Activated T-helper 2 cell treated with anti-CD3 and anti-CD28 coated beads, Interferon-gamma antibody, Interleukin-2, Interleukin-4, amounts not matched to agents 10 μg/mL and 5 μg/mL and 100 μg/mL, durations not matched to agents 14 hours and 24 hours and 36 hours (primary cell): ENCODE measurements at regions not wholly inside any gene's neighbourhood (a gene's known extent, or its start where the extent isn't known, plus 50 kb on each side); places are given as distances from the start of the nearest gene placed in this dataset.
"Not testable (repeated sequence)": the region's sequence is repeated elsewhere in the genome, so short reads cannot be mapped to it uniquely, and the experiment has no call there.

Experiments used
- DNase-seq: peaks from one replicate; pipeline ENCODE4 v3.0.0; 2021; ENCODE audit warnings: low spot score
- H3K27ac Mint-ChIP-seq: one replicate; pipeline ENCODE4 v1.8.0; 2021; ENCODE audit warnings: mixed read lengths
- H3K27me3 Mint-ChIP-seq: one replicate; pipeline ENCODE4 v1.8.0; 2021; ENCODE audit warnings: low read depth, mixed read lengths
- H3K36me3 Mint-ChIP-seq: one replicate; pipeline ENCODE4 v1.8.0; 2021; ENCODE audit warnings: low read depth, mixed read lengths
- H3K4me1 Mint-ChIP-seq: one replicate; pipeline ENCODE4 v1.8.0; 2021; ENCODE audit warnings: low read depth, mixed read lengths
- H3K4me3 Mint-ChIP-seq: one replicate; pipeline ENCODE4 v1.8.0; 2021; ENCODE audit warnings: low read depth, mild to moderate bottlenecking, moderate library complexity, mixed read lengths
- H3K9me3 Mint-ChIP-seq: one replicate; pipeline ENCODE4 v1.8.0; 2021; ENCODE audit warnings: mixed read lengths
- intact Hi-C: fragments of 100-400 bp; cut with micrococcal nuclease; formaldehyde crosslinking; loops from one replicate; pipeline ENCODE4 v1.15.1; 2023

DNA sequence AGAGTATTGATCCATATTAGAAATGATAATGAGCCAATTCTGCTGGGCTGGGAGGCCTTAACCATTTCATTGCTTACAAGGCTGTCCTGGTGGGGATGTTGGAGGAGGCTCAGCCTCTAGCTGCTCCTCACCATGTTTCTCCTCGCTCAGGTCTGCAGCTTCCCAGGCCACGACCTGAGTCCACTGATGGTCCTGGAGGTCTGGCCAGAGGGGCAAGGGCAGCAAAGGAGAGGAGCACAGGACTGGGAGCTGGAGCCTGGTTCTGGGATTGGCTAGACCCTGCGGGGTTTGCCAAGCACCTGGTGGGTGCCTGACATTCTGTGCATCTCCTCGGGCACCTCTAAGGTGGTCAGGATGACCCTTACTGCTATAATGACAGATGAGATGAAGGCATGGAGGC lies 92.6 kb downstream of the KIF26A start:
- Mint-ChIP-seq H3K36me3 (no peaks in the 10 kb centered on the region), H3K4me3 (no peak overlapping the region), H3K4me1 (peaks cover 8% of the 10 kb centered on the region), H3K27me3 (no peaks in the 10 kb centered on the region), H3K9me3 (peaks cover 23% of the 10 kb centered on the region), H3K27ac (no peak overlapping the region)
- intact Hi-C loops, result no loop called here
- DNase-seq, result no peak

DNA sequence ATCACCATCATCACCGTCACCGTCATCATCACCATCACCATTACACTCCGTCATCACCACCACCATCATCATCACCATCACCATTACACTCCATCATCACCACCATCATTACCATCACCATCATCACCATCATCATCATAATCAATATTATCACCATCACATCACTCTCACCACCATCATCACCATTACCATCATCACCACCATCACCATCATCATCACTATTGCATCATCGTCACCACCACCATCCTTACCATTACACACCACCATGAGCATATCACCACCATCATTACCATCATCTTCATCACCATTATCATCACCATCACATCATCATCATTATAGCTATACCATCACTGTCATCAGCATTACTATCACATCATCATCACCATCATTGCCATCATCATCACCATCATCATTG lies 93.7 kb downstream of the KIF26A start:
- H3K4me3 Mint-ChIP-seq, result no peak overlapping the region
- peaks cover 6% of the 10 kb centered on the region for H3K4me1 Mint-ChIP-seq
- peaks cover 31% of the 10 kb centered on the region for H3K9me3 Mint-ChIP-seq
- no peak for DNase-seq
- no peaks in the 10 kb centered on the region for H3K27me3 Mint-ChIP-seq
- intact Hi-C loops, result no loop called here
- H3K27ac Mint-ChIP-seq, result no peak overlapping the region
- H3K36me3 Mint-ChIP-seq, result no peaks in the 10 kb centered on the region

- H3K4me1 Mint-ChIP-seq, intact Hi-C loops, H3K27ac Mint-ChIP-seq, H3K36me3 Mint-ChIP-seq, H3K27me3 Mint-ChIP-seq, DNase-seq, H3K4me3 Mint-ChIP-seq: not testable (repeated sequence)
- peaks cover 31% of the 10 kb centered on the region for H3K9me3 Mint-ChIP-seq
Observed at GRCh38 chr14:104234007-104234786, 95.8 kb downstream of the KIF26A start.

DNA sequence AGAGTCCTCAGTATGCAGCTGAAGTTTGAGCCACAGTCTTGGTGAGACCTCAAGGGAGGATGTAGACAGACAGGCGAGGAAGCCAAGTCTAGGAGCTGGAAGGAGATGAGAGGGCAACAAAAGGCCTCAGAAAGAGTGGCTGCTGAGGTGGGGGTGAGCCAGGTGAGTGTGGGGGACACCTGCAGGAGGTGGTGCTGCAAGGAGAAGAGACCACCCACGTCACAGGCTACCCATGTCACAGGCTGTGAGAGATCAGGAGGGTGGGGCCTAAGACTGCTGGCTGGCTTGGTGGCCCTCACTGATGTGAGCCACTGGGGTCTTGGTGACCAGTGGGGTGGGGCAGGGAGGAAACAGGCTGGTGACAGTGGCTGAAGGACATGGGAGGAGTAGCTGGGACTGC lies 97.3 kb downstream of the KIF26A start:
- intact Hi-C loops, result no loop called here
- H3K27me3 Mint-ChIP-seq, result no peaks in the 10 kb centered on the region
- peaks cover 31% of the 10 kb centered on the region for H3K9me3 Mint-ChIP-seq
- H3K27ac Mint-ChIP-seq, result no peak overlapping the region
- peaks cover 3% of the 10 kb centered on the region for H3K36me3 Mint-ChIP-seq
- no peak overlapping the region for H3K4me3 Mint-ChIP-seq
- DNase-seq, result no peak
- no peaks in the 10 kb centered on the region for H3K4me1 Mint-ChIP-seq

DNA sequence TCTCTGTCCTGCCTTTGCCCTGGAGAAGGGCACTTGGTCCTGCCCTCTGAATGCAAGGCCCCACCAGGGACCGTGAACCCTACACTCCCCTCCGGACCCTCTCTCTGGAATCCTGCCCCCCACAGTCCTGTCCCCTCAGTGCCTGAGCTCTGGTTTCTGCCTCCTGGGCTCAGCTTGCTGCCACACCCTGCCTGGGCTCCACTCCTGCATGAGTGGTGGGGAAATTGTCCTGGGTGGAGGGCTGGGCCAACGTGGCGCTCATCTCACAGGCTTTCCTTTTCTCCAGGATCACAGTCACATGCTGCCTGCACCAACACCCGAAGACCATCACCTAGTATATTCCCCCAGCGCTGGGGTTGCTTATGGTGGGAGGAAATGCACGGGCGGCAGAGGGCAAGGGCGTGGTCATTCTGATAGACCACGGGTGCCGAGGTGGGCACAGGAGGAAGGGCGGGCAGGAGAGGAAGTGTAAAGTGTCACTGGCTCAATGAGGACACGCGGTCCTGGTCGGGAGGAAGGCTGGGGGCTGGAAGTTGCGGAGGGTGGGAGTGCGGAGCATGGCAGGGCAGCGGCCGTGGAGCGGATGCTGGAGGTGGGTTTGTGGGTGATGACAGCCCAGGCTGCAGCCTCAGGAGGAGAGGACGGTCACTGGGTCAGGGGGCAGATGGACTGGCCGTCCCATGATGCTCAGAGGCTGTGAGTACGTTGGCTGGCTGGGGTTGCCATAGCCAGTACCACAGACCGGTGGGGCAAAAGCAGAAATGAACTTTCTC lies 99.5 kb downstream of the KIF26A start:
- Mint-ChIP-seq H3K4me1 (no peaks in the 10 kb centered on the region), H3K27me3 (no peaks in the 10 kb centered on the region), H3K27ac (no peak overlapping the region), H3K36me3 (peaks cover 3% of the 10 kb centered on the region), H3K4me3 (no peak overlapping the region), H3K9me3 (peaks cover 31% of the 10 kb centered on the region)
- intact Hi-C loops, result no loop called here
- no peak for DNase-seq

DNA sequence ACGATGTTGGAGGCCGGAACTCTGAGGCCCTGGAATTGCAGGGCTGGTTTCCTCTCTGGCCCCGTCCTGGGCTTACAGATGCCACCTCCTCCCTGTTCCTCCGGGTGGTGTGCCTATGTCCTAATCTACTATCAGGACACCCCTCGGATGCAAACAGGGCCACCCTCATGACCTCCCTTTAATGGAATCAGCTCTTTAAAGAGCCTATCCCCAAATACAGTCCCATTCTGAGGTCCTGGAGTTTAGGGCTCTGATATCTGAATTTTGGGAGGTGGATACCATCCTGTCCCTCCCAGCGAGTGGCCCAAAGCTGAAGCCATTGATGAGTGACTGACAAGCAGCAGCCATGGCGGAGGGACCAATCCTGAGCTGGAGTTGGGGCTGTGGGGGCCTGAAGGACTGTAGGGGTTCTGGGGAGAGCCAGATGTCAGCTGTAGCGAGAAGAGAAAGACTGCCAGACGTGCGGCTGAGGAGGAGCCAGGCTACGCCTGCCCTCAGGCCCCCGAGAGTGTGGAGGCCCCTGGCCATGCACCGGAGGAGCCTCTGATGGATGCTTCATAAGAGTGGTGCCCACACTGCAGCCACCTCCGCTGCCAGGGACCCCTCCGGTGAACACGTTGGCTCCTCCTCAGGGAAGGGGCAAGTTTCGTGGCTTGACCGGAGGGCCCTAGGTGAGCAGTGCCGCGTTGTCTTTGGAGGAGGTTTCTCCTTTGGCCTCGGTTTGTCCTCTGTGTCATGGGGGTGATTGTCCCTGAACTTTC lies 100.2 kb downstream of the KIF26A start:
- Mint-ChIP-seq H3K4me1 (no peaks in the 10 kb centered on the region), H3K27me3 (no peaks in the 10 kb centered on the region), H3K4me3 (no peak overlapping the region), H3K9me3 (peaks cover 27% of the 10 kb centered on the region), H3K27ac (no peak overlapping the region), H3K36me3 (peaks cover 3% of the 10 kb centered on the region)
- no peak for DNase-seq
- intact Hi-C loops, result no loop called here

GRCh38 chr14:104239185-104239775 lies 100.9 kb downstream of the KIF26A start:
- H3K9me3 Mint-ChIP-seq, result peaks cover 22% of the 10 kb centered on the region
- H3K4me3 Mint-ChIP-seq, result no peak overlapping the region
- no peak for DNase-seq
- no peaks in the 10 kb centered on the region for H3K27me3 Mint-ChIP-seq
- H3K36me3 Mint-ChIP-seq, result peaks cover 3% of the 10 kb centered on the region
- intact Hi-C loops, result no loop called here
- no peak overlapping the region for H3K27ac Mint-ChIP-seq
- no peaks in the 10 kb centered on the region for H3K4me1 Mint-ChIP-seq

- H3K36me3 Mint-ChIP-seq, result peaks cover 3% of the 10 kb centered on the region
- intact Hi-C loops, result no loop called here
- no peak overlapping the region for H3K27ac Mint-ChIP-seq
- no peak for DNase-seq
- no peak overlapping the region for H3K4me3 Mint-ChIP-seq
- no peaks in the 10 kb centered on the region for H3K27me3 Mint-ChIP-seq
- no peaks in the 10 kb centered on the region for H3K4me1 Mint-ChIP-seq
- peaks cover 22% of the 10 kb centered on the region for H3K9me3 Mint-ChIP-seq
Observed at GRCh38 chr14:104239861-104240301, 101.5 kb downstream of the KIF26A start.

- no peak overlapping the region for H3K27ac Mint-ChIP-seq
- H3K4me3 Mint-ChIP-seq, result no peak overlapping the region
- peaks cover 18% of the 10 kb centered on the region for H3K9me3 Mint-ChIP-seq
- peaks cover 3% of the 10 kb centered on the region for H3K36me3 Mint-ChIP-seq
- H3K27me3 Mint-ChIP-seq, result no peaks in the 10 kb centered on the region
- intact Hi-C loops, result no loop called here
- no peaks in the 10 kb centered on the region for H3K4me1 Mint-ChIP-seq
- no peak for DNase-seq
Observed at GRCh38 chr14:104240434-104241157, 102.2 kb downstream of the KIF26A start.

DNA sequence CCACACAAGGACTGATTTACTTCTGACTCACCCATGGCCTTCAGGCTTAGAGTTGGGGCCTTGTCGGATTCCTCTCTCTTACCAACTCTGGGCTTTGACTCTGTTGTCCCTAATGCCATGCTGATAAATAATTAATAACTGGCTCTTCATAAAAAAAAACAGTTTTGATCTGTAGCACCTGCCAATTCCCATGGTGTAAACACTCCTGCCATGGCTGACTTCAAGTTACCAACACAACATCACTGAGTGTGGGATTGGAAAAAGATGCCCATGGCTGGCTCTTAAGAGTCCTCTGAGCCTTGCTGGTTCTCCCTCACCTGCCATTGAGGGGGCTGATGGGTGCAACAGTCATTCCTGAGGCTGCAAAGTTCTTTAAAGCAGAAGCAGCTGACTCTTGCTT lies 104.8 kb downstream of the KIF26A start:
- intact Hi-C loops, result no loop called here
- H3K27me3 Mint-ChIP-seq, result no peaks in the 10 kb centered on the region
- H3K4me1 Mint-ChIP-seq, result no peaks in the 10 kb centered on the region
- no peak for DNase-seq
- H3K4me3 Mint-ChIP-seq, result no peak overlapping the region
- no peak overlapping the region for H3K27ac Mint-ChIP-seq
- H3K36me3 Mint-ChIP-seq, result no peaks in the 10 kb centered on the region
- no peaks in the 10 kb centered on the region for H3K9me3 Mint-ChIP-seq

- Mint-ChIP-seq H3K27me3 (no peaks in the 10 kb centered on the region), H3K4me1 (no peaks in the 10 kb centered on the region), H3K27ac (no peak overlapping the region), H3K36me3 (no peaks in the 10 kb centered on the region), H3K4me3 (no peak overlapping the region), H3K9me3 (no peaks in the 10 kb centered on the region)
- intact Hi-C loops, result no loop called here
- DNase-seq, result no peak
Observed at GRCh38 chr14:104244221-104245011, 106.0 kb downstream of the KIF26A start.
